ENCODE measurements at regions not wholly inside any gene's neighbourhood (a gene's known extent, or its start where the extent isn't known, plus 50 kb on each side); places are given as distances from the start of the nearest gene placed in this dataset.
"Not testable (repeated sequence)": the region's sequence is repeated elsewhere in the genome, so short reads cannot be mapped to it uniquely, and the experiment has no call there.

- H3K4me1 Mint-ChIP-seq = peaks cover 6% of the 10 kb centered on the region
- no peaks in the 10 kb centered on the region for H3K9me3 Mint-ChIP-seq
- H3K4me3 Mint-ChIP-seq = no peak overlapping the region
- H3K27me3 Mint-ChIP-seq = peaks cover 8% of the 10 kb centered on the region
- no peak overlapping the region for H3K27ac Mint-ChIP-seq
- no peaks in the 10 kb centered on the region for H3K36me3 Mint-ChIP-seq
- DNase-seq (ENCODE audit: low spot score in 2 of 2) = no peak
- no peak for ATAC-seq (ENCODE audit: low read depth)
These were observed 96.9 kb downstream of the ATP6V1G3 start for GRCh38 chr1:198443365-198444233.

GRCh38 chr1:198440842-198441241 lies 99.6 kb downstream of the ATP6V1G3 start:
- Mint-ChIP-seq H3K9me3 (no peaks in the 10 kb centered on the region), H3K27ac (no peak overlapping the region), H3K4me1 (peaks cover 6% of the 10 kb centered on the region), H3K36me3 (no peaks in the 10 kb centered on the region), H3K27me3 (peaks cover 7% of the 10 kb centered on the region), H3K4me3 (no peak overlapping the region)
- ATAC-seq (ENCODE audit: low read depth) = no peak
- no peak for DNase-seq (ENCODE audit: low spot score in 2 of 2)

- H3K9me3 Mint-ChIP-seq = peaks cover 1% of the 10 kb centered on the region
- ATAC-seq (ENCODE audit: low read depth) = no peak
These were observed 103.1 kb downstream of the ATP6V1G3 start for GRCh38 chr1:198437332-198437731.

DNA sequence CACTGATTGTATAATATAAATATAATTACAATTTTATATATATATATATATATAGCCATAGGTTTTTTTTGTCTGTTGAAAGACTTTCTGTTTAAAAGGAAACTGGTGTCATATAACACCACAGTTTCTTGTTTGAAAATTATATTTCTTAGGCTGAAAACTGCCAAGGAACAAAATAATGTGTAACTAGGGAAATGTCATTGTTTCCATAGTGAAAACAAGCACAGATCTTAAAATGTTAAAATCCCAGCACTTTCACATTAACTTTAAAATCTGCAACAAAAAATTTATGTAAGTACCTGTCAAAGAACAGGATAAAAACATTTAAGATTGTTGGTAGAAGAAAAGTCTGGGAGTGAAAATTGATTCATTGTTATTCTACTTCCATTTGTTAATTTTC lies 104.2 kb downstream of the ATP6V1G3 start:
- DNase-seq (ENCODE audit: low spot score in 2 of 2) = no peak
- H3K4me3 Mint-ChIP-seq = no peak overlapping the region

More at GRCh38 chr1:198437332-198437731, 103.1 kb downstream of the ATP6V1G3 start:
- no peak for DNase-seq (ENCODE audit: low spot score in 2 of 2)
- peaks cover 6% of the 10 kb centered on the region for H3K27me3 Mint-ChIP-seq
- no peaks in the 10 kb centered on the region for H3K36me3 Mint-ChIP-seq
- H3K4me1 Mint-ChIP-seq = peaks cover 6% of the 10 kb centered on the region
- H3K4me3 Mint-ChIP-seq = no peak overlapping the region
- no peak overlapping the region for H3K27ac Mint-ChIP-seq

GRCh38 chr1:198435056-198435455 lies 105.4 kb downstream of the ATP6V1G3 start:
- no peak for ATAC-seq (ENCODE audit: low read depth)
- Mint-ChIP-seq H3K4me1 (peaks cover 6% of the 10 kb centered on the region), H3K36me3 (peaks cover 6% of the 10 kb centered on the region), H3K9me3 (peaks cover 7% of the 10 kb centered on the region), H3K4me3 (no peak overlapping the region), H3K27ac (no peak overlapping the region), H3K27me3 (peaks cover 6% of the 10 kb centered on the region)
- DNase-seq (ENCODE audit: low spot score in 2 of 2) = no peak

More for the DNA sequence above, 104.2 kb downstream of the ATP6V1G3 start:
- Mint-ChIP-seq H3K27ac (no peak overlapping the region), H3K27me3 (peaks cover 6% of the 10 kb centered on the region), H3K4me1 (peaks cover 6% of the 10 kb centered on the region), H3K9me3 (peaks cover 7% of the 10 kb centered on the region), H3K36me3 (peaks cover 6% of the 10 kb centered on the region)
- no peak for ATAC-seq (ENCODE audit: low read depth)

DNA sequence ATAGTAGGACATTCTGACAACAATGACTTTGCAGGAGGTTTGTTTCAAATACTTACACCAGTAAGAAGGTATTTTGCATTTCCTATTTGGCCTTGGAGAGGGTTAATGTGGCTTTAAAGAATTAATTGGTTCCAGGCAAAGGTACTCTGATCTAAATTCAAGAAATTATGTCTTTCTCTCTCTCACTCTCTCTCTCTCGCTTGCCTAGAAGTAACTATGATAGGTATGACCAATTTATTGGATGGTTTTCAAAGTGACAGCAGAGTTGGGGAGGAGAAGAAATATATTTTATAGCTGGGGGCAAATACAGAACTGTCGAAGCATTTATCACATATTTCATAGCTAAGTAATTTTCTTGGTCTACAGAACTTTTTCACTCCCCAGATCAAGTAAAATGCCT lies 116.0 kb downstream of the ATP6V1G3 start:
- H3K27ac Mint-ChIP-seq = no peak overlapping the region
- no peaks in the 10 kb centered on the region for H3K4me1 Mint-ChIP-seq
- H3K9me3 Mint-ChIP-seq = no peaks in the 10 kb centered on the region
- ATAC-seq (ENCODE audit: low read depth) (no peak), DNase-seq (ENCODE audit: low spot score in 2 of 2) (no peak)
- no peak overlapping the region for H3K4me3 Mint-ChIP-seq
- H3K36me3 Mint-ChIP-seq = no peaks in the 10 kb centered on the region
- H3K27me3 Mint-ChIP-seq = no peaks in the 10 kb centered on the region

DNA sequence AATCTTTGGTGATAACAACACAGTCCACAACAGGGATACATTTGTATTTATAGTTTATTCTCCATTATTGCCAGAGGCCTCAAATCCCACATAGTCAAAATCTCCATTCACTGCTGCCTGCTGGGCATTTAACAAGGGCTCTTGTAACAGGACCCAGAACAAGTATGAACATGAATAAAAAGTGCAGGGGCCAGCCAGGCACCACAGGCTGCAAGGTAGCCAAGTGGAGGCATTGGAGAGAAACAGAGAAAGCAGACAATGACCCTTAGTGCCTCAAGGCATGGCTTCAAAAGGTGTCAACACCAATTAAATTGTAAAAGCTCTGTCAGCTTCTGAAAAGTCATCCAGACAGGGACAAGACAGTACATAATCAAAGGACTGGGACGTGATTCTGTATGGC lies 116.8 kb downstream of the ATP6V1G3 start:
- H3K9me3 Mint-ChIP-seq = no peaks in the 10 kb centered on the region

DNA sequence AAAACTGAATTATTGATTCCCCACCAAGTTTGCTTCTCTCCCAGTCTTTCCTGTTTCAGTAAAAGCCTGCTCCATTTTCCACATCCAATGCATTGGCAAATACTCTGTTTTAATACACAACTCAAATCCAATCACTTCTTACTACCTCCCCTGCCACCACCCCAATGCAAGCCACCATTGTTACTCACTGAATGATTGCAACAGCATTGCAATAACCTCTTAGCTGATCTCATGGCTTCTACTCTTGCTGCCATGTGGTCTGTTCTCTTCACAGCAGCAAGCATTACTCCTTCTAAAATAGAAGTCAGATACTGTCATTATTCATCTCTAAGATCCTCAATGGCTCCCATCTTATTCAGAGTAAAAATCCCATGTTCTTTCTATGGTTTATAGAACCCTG lies 123.4 kb downstream of the ATP6V1G3 start:
- no peak for DNase-seq (ENCODE audit: low spot score in 2 of 2)
- Mint-ChIP-seq H3K27ac (no peak overlapping the region), H3K4me3 (no peak overlapping the region)

More for the DNA sequence above, 116.8 kb downstream of the ATP6V1G3 start:
- ATAC-seq (ENCODE audit: low read depth) = no peak
- Mint-ChIP-seq H3K27ac (no peak overlapping the region), H3K4me1 (no peaks in the 10 kb centered on the region), H3K4me3 (no peak overlapping the region), H3K36me3 (no peaks in the 10 kb centered on the region), H3K27me3 (no peaks in the 10 kb centered on the region)
- DNase-seq (ENCODE audit: low spot score in 2 of 2) = no peak

GRCh38 chr1:198416296-198416695 lies 124.2 kb downstream of the ATP6V1G3 start:
- H3K4me1 Mint-ChIP-seq = no peaks in the 10 kb centered on the region
- H3K9me3 Mint-ChIP-seq = no peaks in the 10 kb centered on the region
- no peak overlapping the region for H3K27ac Mint-ChIP-seq
- no peaks in the 10 kb centered on the region for H3K36me3 Mint-ChIP-seq
- no peak for ATAC-seq (ENCODE audit: low read depth)
- no peak overlapping the region for H3K4me3 Mint-ChIP-seq
- H3K27me3 Mint-ChIP-seq = peaks cover 12% of the 10 kb centered on the region
- DNase-seq (ENCODE audit: low spot score in 2 of 2) = no peak

More for the DNA sequence above, 123.4 kb downstream of the ATP6V1G3 start:
- Mint-ChIP-seq H3K9me3 (no peaks in the 10 kb centered on the region), H3K36me3 (no peaks in the 10 kb centered on the region), H3K4me1 (no peaks in the 10 kb centered on the region), H3K27me3 (peaks cover 12% of the 10 kb centered on the region)
- no peak for ATAC-seq (ENCODE audit: low read depth)

DNA sequence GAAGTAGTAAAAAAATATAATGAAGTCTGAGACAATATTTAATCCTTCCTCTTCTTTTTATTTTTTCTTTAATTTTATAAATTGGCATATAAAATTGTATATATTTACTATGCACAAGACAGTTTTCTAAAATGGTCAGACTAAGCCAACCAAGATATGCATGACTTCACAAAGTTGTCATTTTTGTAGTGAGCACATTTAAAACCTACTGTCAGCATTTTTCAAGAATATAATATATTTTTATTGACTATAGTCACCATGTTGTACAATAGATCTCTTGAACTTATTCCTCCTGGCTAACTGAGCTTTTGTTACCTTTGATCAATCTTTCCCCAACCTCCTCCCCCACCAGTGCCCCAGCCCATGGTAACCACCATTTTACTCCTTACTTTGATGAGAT lies 129.2 kb downstream of the ATP6V1G3 start:
- Mint-ChIP-seq H3K4me1 (no peaks in the 10 kb centered on the region), H3K27me3 (peaks cover 3% of the 10 kb centered on the region), H3K36me3 (no peaks in the 10 kb centered on the region), H3K9me3 (peaks cover 2% of the 10 kb centered on the region), H3K4me3 (no peak overlapping the region), H3K27ac (no peak overlapping the region)
- ATAC-seq (ENCODE audit: low read depth) (no peak), DNase-seq (ENCODE audit: low spot score in 2 of 2) (no peak)

DNA sequence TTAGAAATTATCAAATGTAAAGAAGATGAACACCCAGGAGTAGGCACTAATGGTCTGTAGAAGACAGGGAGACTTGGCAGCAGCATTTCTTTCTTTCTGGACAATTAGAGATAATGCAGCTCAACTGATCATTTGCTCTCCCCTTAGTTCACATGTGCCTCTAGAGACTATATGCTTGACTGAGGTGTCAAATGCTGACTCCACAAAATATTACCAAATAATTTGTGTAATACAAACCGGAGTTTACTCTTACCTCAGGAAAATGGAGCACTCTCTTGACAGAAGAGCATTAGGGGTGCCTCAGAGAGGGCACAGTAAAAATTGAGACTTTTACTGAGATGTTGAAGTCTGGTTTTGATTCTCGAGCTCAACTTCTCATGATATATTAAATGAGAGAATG lies 131.8 kb downstream of the ATP6V1G3 start:
- Mint-ChIP-seq H3K36me3 (no peaks in the 10 kb centered on the region), H3K4me3 (no peak overlapping the region), H3K27ac (no peak overlapping the region), H3K9me3 (peaks cover 2% of the 10 kb centered on the region), H3K27me3 (peaks cover 2% of the 10 kb centered on the region), H3K4me1 (no peaks in the 10 kb centered on the region)
- no peak for ATAC-seq (ENCODE audit: low read depth)
- no peak for DNase-seq (ENCODE audit: low spot score in 2 of 2)

DNA sequence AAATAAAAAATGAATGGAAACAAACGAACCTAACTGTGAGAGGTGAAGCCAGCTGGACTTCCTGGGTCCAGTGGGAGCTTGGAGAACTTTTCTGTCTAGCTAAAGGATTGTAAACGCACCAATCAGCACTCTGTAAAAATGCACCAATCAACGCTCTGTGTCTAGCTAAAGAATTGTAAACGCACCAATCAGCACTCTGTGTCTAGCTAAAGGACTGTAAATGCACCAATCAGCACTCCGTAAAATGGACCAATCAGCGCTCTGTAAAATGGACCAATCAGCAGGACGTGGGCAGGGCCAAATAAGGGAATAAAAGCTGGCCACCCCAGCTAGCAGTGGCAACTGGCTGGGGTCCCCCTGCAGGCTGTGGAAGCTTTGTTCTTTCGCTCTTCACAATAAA lies 135.8 kb downstream of the ATP6V1G3 start:
- H3K27ac Mint-ChIP-seq; H3K27me3 Mint-ChIP-seq; H3K4me3 Mint-ChIP-seq; H3K4me1 Mint-ChIP-seq; H3K36me3 Mint-ChIP-seq; H3K9me3 Mint-ChIP-seq; ATAC-seq (ENCODE audit: low read depth); DNase-seq (ENCODE audit: low spot score in 2 of 2): not testable (repeated sequence)

DNA sequence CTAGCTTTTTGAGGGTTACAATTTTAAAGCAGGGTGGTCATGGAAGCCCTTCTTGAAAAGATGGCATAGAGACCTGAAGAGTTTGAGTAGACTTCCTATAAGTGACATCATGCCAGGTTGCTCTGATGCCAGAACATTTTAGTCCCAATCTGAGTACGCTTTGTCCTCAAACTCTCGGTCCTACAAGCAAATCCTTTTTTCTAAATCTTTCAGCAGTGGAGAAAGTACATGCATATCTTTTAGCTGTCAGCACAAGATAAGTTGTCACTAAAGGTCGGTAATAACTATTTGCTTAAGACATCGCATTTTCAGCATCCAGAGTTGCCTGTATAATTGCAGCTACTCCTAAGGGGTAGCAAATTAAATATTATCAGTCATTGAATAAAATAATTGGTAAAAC lies 140.4 kb downstream of the ATP6V1G3 start:
- Mint-ChIP-seq H3K27ac (no peak overlapping the region), H3K4me3 (no peak overlapping the region)

DNA sequence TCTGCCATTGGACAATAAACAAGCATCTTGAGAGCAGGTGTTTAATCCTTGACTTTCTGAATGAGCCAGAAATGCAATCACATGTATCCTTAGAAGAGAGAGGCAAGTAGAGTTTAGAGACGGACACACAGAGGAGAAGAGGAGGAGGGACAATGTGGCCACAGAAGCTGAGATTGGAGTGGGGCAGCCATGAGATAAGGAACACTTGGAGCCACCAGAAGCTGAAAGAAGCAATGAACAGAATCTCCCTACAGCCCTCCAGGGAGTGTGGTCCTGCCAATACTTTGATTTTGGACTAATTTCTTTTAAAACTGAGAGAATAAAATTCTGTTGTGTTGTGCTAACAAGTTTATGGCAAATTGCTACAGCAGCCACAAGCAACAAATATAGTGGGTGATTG lies 141.0 kb downstream of the ATP6V1G3 start:
- Mint-ChIP-seq H3K4me3 (no peak overlapping the region), H3K9me3 (peaks cover 2% of the 10 kb centered on the region), H3K27me3 (peaks cover 15% of the 10 kb centered on the region), H3K4me1 (peaks cover 3% of the 10 kb centered on the region), H3K27ac (no peak overlapping the region), H3K36me3 (peaks cover 2% of the 10 kb centered on the region)
- DNase-seq (ENCODE audit: low spot score in 2 of 2) (no peak), ATAC-seq (ENCODE audit: low read depth) (no peak)

More for the DNA sequence above, 140.4 kb downstream of the ATP6V1G3 start:
- ATAC-seq (ENCODE audit: low read depth) (no peak), DNase-seq (ENCODE audit: low spot score in 2 of 2) (no peak)
- H3K27me3 Mint-ChIP-seq = peaks cover 15% of the 10 kb centered on the region
- peaks cover 2% of the 10 kb centered on the region for H3K9me3 Mint-ChIP-seq
- H3K36me3 Mint-ChIP-seq = peaks cover 2% of the 10 kb centered on the region
- H3K4me1 Mint-ChIP-seq = peaks cover 3% of the 10 kb centered on the region
